ENCODE measurements at regions not wholly inside any gene's neighbourhood (a gene's known extent, or its start where the extent isn't known, plus 50 kb on each side); places are given as distances from the start of the nearest gene placed in this dataset.

- H3K27ac Mint-ChIP-seq, result no peak overlapping the region
- DNase-seq (ENCODE audit: low spot score) (no peak), ATAC-seq (no peak)
- H3K36me3 Mint-ChIP-seq (ENCODE audit: low read depth), result no peaks in the 10 kb centered on the region
- Histone ChIP-seq H3K4me2 (no peak overlapping the region), H3K79me2 (replicated peaks; ENCODE audit: insufficient read depth) (no peaks in the 10 kb centered on the region), H3F3A (replicated peaks; ENCODE audit: low read depth) (no peaks in the 10 kb centered on the region), H2AFZ (no peak overlapping the region), H3K27ac (ENCODE audit: low read depth) (no peak overlapping the region), H3K36me3 (ENCODE audit: insufficient read depth) (no peaks in the 10 kb centered on the region), H3K4me3 (no peak overlapping the region), H3K27me3 (ENCODE audit: insufficient read depth) (no peaks in the 10 kb centered on the region), H3K4me1 (ENCODE audit: insufficient read depth) (peaks cover 4% of the 10 kb centered on the region), H4K20me1 (replicated peaks; ENCODE audit: insufficient read depth) (no peaks in the 10 kb centered on the region), H3K9me2 (ENCODE audit: insufficient read depth) (no peaks in the 10 kb centered on the region; the same call in 1 of the 2 replicates)
- peaks cover 10% of the 10 kb centered on the region; the same call in 2 of the 3 replicates for H3K4me1 Mint-ChIP-seq
- H3K4me3 Mint-ChIP-seq, result no peak overlapping the region
- TF ChIP-seq ZNF331 (CRISPR knock-in tag; IDR thresholded peaks at IDR 0.05; ENCODE audit: low read depth) (no peak), CREB1 (CRISPR knock-in tag; IDR thresholded peaks at IDR 0.05; ENCODE audit: low read depth) (no peak), REST (IDR thresholded peaks at IDR 0.05; ENCODE audit: unreplicated experiment) (no peak)
- peaks cover 2% of the 10 kb centered on the region for H3K27me3 Mint-ChIP-seq (ENCODE audit: insufficient read depth, low read depth, poor library complexity)
- H3K9me3 Mint-ChIP-seq, result no peaks in the 10 kb centered on the region
These were observed 160.2 kb downstream of the ETV1 start for GRCh38 chr7:13829231-13829630.

DNA sequence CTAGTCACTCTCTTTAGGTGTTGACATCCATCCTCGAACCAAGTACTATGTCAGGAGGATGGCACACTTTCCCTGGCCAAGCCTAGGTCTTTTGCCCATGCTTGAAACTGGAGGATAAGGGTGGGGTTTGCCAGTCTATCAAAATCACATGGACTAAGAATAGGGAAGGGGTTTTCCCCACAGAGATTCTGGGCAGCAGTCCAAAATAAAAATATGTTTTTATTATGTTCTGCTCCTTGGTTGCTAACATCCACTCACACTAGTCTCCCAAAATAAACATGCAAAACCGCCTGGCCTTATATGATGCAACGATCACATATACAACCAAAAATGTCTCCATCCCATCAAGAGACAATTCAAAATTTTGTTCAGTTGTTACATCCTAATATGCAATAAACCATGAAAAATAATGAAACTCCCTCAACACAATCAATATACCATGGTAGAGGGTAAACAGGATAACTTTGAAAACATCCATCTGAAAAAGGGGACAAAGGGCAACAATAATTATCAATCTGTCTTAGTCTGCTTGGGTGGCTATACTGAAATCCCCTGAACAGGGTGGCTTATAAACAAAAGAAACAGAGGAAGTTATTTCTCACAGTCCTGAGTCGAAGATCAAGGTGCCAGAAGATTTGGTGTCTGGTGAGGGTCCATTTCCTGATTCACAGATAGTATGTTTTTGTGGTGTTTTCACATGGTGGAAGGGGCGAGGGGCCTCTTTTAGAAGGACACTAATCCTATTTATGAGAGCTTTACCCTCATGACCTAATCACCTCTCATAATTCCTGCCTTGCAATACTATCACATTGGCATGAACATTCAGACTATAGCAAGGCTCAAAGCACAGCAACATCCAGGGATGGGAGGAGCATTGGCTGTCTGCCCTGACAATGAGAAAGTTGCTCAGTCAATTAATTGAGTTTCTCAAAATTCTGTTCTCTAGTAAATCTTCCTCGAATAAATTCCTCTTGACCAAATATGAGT is 159.3 kb downstream of the ETV1 start:
- peaks cover 2% of the 10 kb centered on the region for H3K27me3 Mint-ChIP-seq (ENCODE audit: insufficient read depth, low read depth, poor library complexity)
- H3K36me3 Mint-ChIP-seq (ENCODE audit: low read depth), result no peaks in the 10 kb centered on the region
- DNase-seq (ENCODE audit: low spot score), result no peak
- no peaks in the 10 kb centered on the region for H3F3A ChIP-seq (replicated peaks; ENCODE audit: low read depth)
- no peaks in the 10 kb centered on the region for H3K9me3 Mint-ChIP-seq
- peaks cover 19% of the 10 kb centered on the region for H3K4me1 Mint-ChIP-seq
- H3K4me3 ChIP-seq, result no peak overlapping the region
- H3K9me2 ChIP-seq (ENCODE audit: insufficient read depth), result no peaks in the 10 kb centered on the region; the same call in 1 of the 2 replicates
- H3K36me3 ChIP-seq (ENCODE audit: insufficient read depth), result no peaks in the 10 kb centered on the region
- no peak overlapping the region for H3K27ac ChIP-seq (ENCODE audit: low read depth)
- H3K79me2 ChIP-seq (replicated peaks; ENCODE audit: insufficient read depth), result no peaks in the 10 kb centered on the region
- no peak overlapping the region for H3K27ac Mint-ChIP-seq
- no peak overlapping the region for H3K4me2 ChIP-seq
- H3K4me1 ChIP-seq (ENCODE audit: insufficient read depth), result peaks cover 14% of the 10 kb centered on the region
- TF ChIP-seq EZH2 (IDR thresholded peaks at IDR 0.05; ENCODE audit: low read depth, unreplicated experiment), result no peak
- no peak for ATAC-seq
- H2AFZ ChIP-seq, result no peak overlapping the region
- H3K4me3 Mint-ChIP-seq, result no peak overlapping the region
- H4K20me1 ChIP-seq (replicated peaks; ENCODE audit: insufficient read depth), result no peaks in the 10 kb centered on the region
- no peaks in the 10 kb centered on the region for H3K27me3 ChIP-seq (ENCODE audit: insufficient read depth)

DNA sequence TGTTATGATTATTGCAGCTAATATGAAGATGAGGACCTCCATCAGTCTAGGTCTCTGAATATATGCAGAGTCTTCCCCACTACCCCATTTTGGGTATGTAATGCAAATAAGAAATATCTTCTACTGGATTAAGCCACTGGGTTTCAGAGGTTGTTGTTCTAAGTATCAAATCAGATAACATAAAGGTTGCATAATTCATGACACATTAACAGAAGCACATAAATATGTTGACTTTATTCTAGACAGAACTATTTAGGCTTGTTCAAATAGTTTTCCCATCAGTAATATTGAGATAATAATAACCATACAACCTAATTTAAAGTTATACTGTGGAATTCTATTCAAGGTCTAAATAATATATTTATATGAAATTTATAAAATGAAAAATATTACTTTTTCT is 157.1 kb downstream of the ETV1 start:
- H3K79me2 ChIP-seq (replicated peaks; ENCODE audit: insufficient read depth), result no peaks in the 10 kb centered on the region
- Mint-ChIP-seq H3K4me3 (no peak overlapping the region), H3K4me1 (peaks cover 35% of the 10 kb centered on the region), H3K9me3 (no peaks in the 10 kb centered on the region), H3K27ac (no peak overlapping the region), H3K36me3 (ENCODE audit: low read depth) (no peaks in the 10 kb centered on the region), H3K27me3 (ENCODE audit: insufficient read depth, low read depth, poor library complexity) (peaks cover 2% of the 10 kb centered on the region)
- ATAC-seq (no peak), DNase-seq (ENCODE audit: low spot score) (no peak)
- H3K4me1 ChIP-seq (ENCODE audit: insufficient read depth), result peaks cover 21% of the 10 kb centered on the region
- H4K20me1 ChIP-seq (replicated peaks; ENCODE audit: insufficient read depth), result no peaks in the 10 kb centered on the region
- no peaks in the 10 kb centered on the region for H3K27me3 ChIP-seq (ENCODE audit: insufficient read depth)
- H3F3A ChIP-seq (replicated peaks; ENCODE audit: low read depth), result no peaks in the 10 kb centered on the region
- H3K4me3 ChIP-seq, result no peak overlapping the region
- no peak overlapping the region for H3K27ac ChIP-seq (ENCODE audit: low read depth)
- H3K4me2 ChIP-seq, result no peak overlapping the region
- H3K9me2 ChIP-seq (ENCODE audit: insufficient read depth), result no peaks in the 10 kb centered on the region
- no peak overlapping the region for H2AFZ ChIP-seq
- no peaks in the 10 kb centered on the region for H3K36me3 ChIP-seq (ENCODE audit: insufficient read depth)
- TF ChIP-seq, protein P1, sequence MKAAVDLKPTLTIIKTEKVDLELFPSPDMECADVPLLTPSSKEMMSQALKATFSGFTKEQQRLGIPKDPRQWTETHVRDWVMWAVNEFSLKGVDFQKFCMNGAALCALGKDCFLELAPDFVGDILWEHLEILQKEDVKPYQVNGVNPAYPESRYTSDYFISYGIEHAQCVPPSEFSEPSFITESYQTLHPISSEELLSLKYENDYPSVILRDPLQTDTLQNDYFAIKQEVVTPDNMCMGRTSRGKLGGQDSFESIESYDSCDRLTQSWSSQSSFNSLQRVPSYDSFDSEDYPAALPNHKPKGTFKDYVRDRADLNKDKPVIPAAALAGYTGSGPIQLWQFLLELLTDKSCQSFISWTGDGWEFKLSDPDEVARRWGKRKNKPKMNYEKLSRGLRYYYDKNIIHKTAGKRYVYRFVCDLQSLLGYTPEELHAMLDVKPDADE (IDR thresholded peaks at IDR 0.05), result no peak
- TF ChIP-seq EZH2phosphoT487 (IDR thresholded peaks at IDR 0.05; ENCODE audit: unreplicated experiment), result no peak
- no peak for TF ChIP-seq CREB1 (CRISPR knock-in tag; IDR thresholded peaks at IDR 0.05; ENCODE audit: low read depth)
- no peak for TF ChIP-seq POLR2AphosphoS5 (IDR thresholded peaks at IDR 0.05; ENCODE audit: low read depth)
- no peak for TF ChIP-seq ZNF331 (CRISPR knock-in tag; IDR thresholded peaks at IDR 0.05; ENCODE audit: low read depth)
- no peak for TF ChIP-seq NANOG (IDR thresholded peaks at IDR 0.05; ENCODE audit: borderline replicate concordance)
- no peak for TF ChIP-seq EZH2 (IDR thresholded peaks at IDR 0.05; ENCODE audit: low read depth, unreplicated experiment)
- TF ChIP-seq REST (IDR thresholded peaks at IDR 0.05; ENCODE audit: unreplicated experiment), result no peak

Data from GM23338 (cell line).